GM18520 (cell line): ENCODE measurements at regions not wholly inside any gene's neighbourhood (a gene's known extent, or its start where the extent isn't known, plus 50 kb on each side); places are given as distances from the start of the nearest gene placed in this dataset.

Experiments used
- ATAC-seq: cut with Tn5 transposase; IDR thresholded peaks from one replicate; pipeline ENCODE4 v1.9.1; 2021; ENCODE audit not compliant: unreplicated experiment

- no peak for ATAC-seq
These were observed 67.1 kb upstream of the DUSP22 start for GRCh38 chr6:225121-225721.

DNA sequence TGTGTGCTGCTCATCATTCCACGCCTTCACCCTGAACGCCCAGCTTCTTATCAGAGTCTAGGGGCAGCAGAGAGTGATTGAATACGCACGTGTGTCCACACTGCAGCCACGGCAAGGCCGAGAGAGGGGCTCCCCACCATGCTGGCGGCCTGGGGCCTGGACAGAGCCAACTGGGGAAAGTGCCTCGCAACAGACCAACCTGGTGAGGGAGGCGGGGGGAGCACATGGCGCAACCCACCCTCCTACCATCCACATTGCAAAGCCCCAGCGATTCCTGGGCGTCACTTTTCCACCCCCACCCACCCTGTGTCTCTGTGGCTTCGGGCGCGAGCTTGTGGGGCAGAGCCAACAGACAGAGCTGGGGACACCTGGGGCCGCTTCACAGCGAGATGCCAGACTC, 66.4 kb upstream of the DUSP22 start:
- ATAC-seq: no peak

GRCh38 chr6:226516-227073, 65.7 kb upstream of the DUSP22 start:
- no peak for ATAC-seq

- peak; percentile 30 for ATAC-seq
These were observed 65.1 kb upstream of the DUSP22 start for GRCh38 chr6:227074-227782.

GRCh38 chr6:227812-228338, 64.4 kb upstream of the DUSP22 start:
- peak; percentile 20 for ATAC-seq

DNA sequence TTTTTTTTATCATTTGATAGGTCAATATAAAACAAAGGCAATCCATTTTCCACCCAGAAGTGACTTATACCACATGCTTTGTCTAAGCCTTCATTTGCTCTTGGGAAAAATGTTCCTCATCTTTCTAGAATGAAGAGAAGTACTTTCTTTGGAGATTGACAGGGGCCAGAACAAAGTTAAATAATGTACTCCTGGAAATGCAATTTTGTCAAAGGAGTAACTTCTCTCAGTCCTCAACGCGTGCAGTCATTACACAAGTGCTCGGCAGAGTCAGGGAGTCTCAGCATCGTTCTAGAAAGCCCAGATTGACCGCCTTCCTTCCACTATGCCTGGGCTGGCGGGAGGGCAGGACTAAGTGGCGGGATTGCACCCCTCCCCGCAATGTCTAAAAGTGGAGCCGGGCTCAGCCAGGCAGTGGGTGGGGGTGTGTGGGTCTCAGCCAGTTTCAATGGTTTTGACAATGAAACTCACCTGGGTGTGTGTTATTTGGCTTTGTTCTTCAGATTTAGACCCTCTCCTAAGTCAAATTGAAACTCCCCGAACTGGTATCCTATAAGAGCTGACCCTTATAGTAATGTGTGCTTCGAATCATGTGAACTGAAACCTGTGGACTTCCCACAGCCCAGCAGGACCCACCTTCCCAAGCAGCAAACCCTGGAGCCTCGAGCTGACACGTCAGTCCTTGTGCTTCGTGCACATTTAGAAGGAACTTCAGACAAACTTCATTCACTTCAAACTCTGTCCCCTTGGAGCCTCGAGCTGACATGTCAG, 63.2 kb upstream of the DUSP22 start:
- no peak for ATAC-seq

DNA sequence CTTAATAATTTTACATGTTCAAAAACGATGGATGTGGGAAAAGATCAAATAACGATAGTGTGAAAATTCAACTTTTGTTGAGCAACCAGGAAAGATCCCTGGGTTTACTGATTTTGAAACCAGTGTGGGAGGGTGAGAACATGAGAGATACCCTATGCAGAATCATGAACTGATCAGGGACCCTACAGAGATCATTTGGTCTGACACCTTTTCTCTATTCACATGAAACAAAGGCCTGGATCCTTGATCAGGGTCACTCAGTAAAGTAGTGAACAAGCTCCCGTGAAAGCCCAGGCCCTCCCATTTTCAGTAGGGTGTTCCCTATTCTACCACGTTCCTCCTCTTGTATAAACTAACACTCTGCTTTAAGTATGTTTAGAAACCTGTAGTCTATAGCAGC, 60.5 kb upstream of the DUSP22 start:
- ATAC-seq: no peak

- ATAC-seq: no peak
These were observed 59.2 kb upstream of the DUSP22 start for GRCh38 chr6:232982-233640.

DNA sequence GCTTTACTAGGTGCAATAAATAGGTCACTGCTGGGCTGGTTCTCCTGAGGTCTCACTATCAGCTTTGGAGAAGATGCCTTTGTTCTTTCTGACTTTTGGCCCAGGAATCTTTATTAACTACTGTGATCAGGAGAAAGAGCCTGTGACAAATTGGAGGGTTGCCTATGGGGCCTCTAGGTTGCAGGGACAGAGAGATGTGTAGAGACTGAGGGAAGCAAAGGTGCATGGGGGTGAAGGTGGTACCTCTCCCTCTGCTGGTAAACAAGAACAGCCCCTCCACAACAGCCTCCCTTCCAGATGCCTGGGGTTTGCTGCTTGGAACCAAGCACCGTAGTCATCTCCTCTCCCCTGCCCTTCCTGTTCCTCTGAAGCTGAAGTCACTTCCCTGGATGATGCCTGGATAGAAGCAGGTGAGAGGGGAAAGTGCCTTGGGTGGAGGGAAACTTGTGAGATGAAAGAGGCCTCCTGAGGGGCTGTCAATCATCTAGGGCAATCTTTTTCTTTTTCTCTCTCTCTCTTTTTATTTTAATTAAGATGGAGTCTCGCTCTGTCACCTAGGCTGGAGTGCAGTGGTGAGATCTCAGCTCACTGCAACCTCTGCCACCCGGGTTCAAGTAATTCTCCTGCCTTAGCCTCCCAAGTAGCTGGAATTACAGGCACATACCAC, 57.4 kb upstream of the DUSP22 start:
- no peak for ATAC-seq

DNA sequence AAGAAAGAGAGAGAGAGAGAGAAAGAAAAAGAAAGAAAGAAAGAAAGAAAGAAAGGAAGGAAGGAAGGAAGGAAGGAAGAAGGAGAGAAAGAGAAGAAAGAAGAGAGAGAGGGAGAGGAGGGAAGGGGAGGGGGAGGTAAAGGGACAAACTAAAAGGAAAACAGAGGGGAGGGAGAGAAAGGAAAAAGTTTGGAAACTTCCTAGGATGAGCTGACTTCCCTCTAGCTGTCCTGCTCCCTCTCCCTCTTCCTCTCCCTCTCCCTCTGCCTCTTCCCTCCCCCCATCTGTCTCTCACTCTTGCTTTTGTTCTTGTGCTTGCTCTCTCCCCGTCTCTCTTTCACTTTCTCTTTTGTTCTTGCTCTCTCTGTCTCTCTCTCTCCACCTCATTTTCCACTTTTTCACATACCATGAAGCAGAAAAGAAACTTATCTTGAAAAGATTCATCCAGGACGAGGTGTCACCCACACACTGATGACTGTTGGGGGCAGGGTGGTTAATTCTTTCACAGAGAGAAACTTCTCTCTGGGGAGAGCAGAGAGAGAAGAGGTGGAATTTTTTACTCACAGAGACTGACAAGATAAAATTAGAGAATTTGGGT, 56.4 kb upstream of the DUSP22 start:
- ATAC-seq: peak; percentile 49

DNA sequence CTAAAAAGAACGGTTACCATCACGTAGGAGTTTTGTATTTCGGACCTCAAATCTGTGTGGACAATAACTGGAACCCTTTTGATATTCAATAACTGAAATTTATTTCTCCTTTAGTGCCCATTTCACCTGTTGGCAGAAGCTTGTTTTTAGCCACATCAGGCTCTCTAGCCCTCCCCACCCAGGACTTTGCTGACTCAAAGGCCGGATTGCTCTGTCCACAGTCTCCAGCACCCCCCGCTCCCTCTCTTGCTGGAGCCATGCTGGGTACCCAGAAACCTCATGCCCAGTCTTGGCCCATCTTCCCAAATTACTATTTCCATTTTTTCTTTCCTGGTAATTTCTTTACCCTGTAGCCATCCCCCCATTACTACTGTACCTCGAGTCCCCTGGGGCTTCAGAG, 55.8 kb upstream of the DUSP22 start:
- ATAC-seq: no peak

DNA sequence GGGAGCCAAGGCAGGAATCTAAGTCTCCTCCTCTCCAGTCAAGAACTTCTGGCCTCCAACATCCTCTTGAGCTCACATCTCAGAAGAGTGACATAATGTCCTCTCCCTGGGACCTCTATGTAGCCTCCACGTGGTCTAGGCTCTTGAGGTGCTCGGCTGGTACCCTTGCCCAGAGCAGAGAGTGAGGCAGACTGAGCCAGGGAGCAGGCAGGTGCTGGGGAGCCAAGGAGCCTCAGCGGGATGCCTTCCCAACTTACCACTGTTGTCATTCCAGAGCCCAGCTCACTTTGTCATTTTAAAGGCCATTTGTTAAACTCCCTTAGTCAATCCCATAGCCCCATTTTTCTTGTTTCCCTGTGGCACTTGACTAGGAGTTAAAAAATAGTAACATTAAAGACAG, 52.1 kb upstream of the DUSP22 start:
- ATAC-seq: no peak

GRCh38 chr6:241336-241865, 50.9 kb upstream of the DUSP22 start:
- no peak for ATAC-seq
